ENCODE measurements at regions not wholly inside any gene's neighbourhood (a gene's known extent, or its start where the extent isn't known, plus 50 kb on each side); places are given as distances from the start of the nearest gene placed in this dataset.

GRCh38 chr10:10587744-10588393, 429.8 kb upstream of the CELF2 start:
- TF ChIP-seq SNAI2 (CRISPR knock-in tag; IDR thresholded peaks at IDR 0.05) (no peak), CREB5 (CRISPR knock-in tag; IDR thresholded peaks at IDR 0.05; ENCODE audit: low read depth) (no peak), ESRRG (CRISPR knock-in tag; IDR thresholded peaks at IDR 0.05) (no peak), ZFP30 (CRISPR knock-in tag; IDR thresholded peaks at IDR 0.05) (no peak), PPARA (CRISPR knock-in tag; IDR thresholded peaks at IDR 0.05; ENCODE audit: borderline replicate concordance) (no peak), TOX (CRISPR knock-in tag; IDR thresholded peaks at IDR 0.05; ENCODE audit: borderline replicate concordance) (no peak), CSDC2 (CRISPR knock-in tag; IDR thresholded peaks at IDR 0.05) (no peak), PATZ1 (CRISPR knock-in tag; IDR thresholded peaks at IDR 0.05; ENCODE audit: borderline replicate concordance) (no peak), BACH2 (CRISPR knock-in tag; IDR thresholded peaks at IDR 0.05; ENCODE audit: borderline replicate concordance) (no peak)
- TF ChIP-seq, protein P1, sequence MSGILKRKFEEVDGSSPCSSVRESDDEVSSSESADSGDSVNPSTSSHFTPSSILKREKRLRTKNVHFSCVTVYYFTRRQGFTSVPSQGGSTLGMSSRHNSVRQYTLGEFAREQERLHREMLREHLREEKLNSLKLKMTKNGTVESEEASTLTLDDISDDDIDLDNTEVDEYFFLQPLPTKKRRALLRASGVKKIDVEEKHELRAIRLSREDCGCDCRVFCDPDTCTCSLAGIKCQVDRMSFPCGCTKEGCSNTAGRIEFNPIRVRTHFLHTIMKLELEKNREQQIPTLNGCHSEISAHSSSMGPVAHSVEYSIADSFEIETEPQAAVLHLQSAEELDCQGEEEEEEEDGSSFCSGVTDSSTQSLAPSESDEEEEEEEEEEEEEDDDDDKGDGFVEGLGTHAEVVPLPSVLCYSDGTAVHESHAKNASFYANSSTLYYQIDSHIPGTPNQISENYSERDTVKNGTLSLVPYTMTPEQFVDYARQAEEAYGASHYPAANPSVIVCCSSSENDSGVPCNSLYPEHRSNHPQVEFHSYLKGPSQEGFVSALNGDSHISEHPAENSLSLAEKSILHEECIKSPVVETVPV (CRISPR knock-in tag; IDR thresholded peaks at IDR 0.05) = no peak
- TF ChIP-seq, protein P2, sequence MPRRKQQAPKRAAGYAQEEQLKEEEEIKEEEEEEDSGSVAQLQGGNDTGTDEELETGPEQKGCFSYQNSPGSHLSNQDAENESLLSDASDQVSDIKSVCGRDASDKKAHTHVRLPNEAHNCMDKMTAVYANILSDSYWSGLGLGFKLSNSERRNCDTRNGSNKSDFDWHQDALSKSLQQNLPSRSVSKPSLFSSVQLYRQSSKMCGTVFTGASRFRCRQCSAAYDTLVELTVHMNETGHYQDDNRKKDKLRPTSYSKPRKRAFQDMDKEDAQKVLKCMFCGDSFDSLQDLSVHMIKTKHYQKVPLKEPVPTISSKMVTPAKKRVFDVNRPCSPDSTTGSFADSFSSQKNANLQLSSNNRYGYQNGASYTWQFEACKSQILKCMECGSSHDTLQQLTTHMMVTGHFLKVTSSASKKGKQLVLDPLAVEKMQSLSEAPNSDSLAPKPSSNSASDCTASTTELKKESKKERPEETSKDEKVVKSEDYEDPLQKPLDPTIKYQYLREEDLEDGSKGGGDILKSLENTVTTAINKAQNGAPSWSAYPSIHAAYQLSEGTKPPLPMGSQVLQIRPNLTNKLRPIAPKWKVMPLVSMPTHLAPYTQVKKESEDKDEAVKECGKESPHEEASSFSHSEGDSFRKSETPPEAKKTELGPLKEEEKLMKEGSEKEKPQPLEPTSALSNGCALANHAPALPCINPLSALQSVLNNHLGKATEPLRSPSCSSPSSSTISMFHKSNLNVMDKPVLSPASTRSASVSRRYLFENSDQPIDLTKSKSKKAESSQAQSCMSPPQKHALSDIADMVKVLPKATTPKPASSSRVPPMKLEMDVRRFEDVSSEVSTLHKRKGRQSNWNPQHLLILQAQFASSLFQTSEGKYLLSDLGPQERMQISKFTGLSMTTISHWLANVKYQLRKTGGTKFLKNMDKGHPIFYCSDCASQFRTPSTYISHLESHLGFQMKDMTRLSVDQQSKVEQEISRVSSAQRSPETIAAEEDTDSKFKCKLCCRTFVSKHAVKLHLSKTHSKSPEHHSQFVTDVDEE (CRISPR knock-in tag; IDR thresholded peaks at IDR 0.05) = no peak
